Ovary (tissue), 3 donors: ENCODE measurements at regions not wholly inside any gene's neighbourhood (a gene's known extent, or its start where the extent isn't known, plus 50 kb on each side); places are given as distances from the start of the nearest gene placed in this dataset.

Source experiments
- CTCF ChIP-seq, 3 donors: fragments of 450-650 bp in 2 of 3; fragments of 200-600 bp in 1 of 3; IDR thresholded peaks; one replicate each; pipeline versions ENCODE4 v1.5.1 to v1.8.0; 2016 to 2022; ENCODE audit warnings: antibody characterized with exemption in 3 of 3, mild to moderate bottlenecking in 1 of 3
- EP300 ChIP-seq: sonication (generic); formaldehyde crosslinking; IDR thresholded peaks from one replicate; pipeline ENCODE4 v1.6.1; 2017; ENCODE audit warnings: antibody characterized with exemption
- POLR2A ChIP-seq: fragments of 450-650 bp; IDR thresholded peaks from one replicate; pipeline ENCODE4 v1.6.1; 2017; ENCODE audit warnings: antibody characterized with exemption, mild to moderate bottlenecking, moderate library complexity
- donor health status: DM: no; HTN: no; CAD: no.

GRCh38 chrX:139454743-139455142, 75.8 kb upstream of the F9 start:
- TF ChIP-seq CTCF (IDR thresholded peaks at IDR 0.05) (no peak), EP300 (no peak), POLR2A (no peak)
